ENCODE measurements at regions not wholly inside any gene's neighbourhood (a gene's known extent, or its start where the extent isn't known, plus 50 kb on each side); places are given as distances from the start of the nearest gene placed in this dataset.

DNA sequence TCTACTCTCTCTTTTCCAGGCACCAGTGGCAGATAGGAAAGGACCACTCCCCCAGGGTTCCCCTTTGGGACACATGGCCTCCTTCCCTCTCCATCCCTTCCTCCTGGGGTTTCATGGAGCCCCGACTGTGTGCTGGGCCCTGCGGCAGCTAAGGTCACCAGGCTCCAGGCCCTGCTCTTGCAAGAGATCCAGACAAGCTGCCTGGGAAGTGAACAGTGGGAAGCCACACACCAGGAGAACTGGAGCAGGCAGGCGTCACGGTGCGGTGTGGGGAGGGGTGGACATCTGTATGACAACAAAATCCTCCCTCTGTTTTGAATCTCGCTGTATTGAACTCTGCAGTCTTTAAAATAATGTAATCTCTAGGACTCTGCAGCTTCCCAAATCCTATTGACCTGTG lies 330.1 kb downstream of the UQCRFS1 start:
- DNase-seq (ENCODE audit: low read depth): no peak

DNA sequence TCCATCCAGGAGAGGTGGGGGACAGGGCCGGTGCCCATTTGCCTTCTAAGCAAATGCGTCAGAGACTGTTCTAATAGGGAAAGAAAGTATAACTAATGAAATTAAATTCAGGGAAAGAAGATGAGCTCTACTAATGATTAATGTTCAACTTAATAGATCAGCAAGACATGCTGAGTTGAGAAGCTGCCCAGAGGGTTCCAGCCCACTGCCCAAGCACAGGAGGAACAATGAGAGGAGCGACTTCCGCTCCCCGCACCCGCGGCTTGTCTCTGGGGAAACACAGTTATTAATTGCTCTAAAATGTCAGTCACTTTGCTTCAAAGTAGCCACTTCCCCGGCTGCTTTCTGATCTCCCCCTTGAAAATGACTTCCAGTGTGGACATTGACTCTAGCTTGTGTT lies 331.3 kb downstream of the UQCRFS1 start:
- DNase-seq (ENCODE audit: low read depth): no peak

DNA sequence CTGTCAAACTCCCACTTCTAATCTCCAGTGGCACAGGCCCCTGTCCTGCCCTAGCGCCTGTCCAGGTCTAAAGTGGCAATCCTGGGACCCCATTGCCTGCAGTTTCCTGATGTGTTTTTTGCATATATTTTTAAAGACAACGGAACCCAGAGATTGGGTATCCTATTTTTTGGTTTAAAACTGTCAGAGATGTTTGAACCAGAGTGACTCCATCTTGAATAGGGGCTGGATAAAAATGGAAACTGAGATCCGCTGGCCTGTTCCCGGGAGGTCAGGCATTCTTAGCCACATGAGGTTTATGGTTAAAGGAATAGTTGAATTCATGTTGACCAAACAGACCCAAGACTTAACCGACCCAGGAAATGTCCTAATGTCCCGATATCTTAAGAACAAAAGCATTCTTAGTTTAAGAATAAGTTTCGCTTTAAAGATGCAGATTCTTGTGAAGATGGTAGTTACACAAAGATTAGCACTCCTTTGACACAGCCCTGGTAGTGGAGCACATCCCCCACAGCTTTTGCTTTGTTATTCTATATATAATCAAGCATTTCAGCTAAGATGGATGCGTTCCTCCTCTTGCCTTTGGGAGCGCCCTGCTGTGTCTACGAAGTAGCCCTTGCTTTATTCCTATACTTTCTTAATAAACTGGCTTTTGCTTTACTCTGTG lies 332.1 kb downstream of the UQCRFS1 start:
- DNase-seq (ENCODE audit: low read depth): no peak

GRCh38 chr19:28878862-28879566 lies 333.9 kb downstream of the UQCRFS1 start:
- DNase-seq (ENCODE audit: low read depth): peak; percentile 2

DNA sequence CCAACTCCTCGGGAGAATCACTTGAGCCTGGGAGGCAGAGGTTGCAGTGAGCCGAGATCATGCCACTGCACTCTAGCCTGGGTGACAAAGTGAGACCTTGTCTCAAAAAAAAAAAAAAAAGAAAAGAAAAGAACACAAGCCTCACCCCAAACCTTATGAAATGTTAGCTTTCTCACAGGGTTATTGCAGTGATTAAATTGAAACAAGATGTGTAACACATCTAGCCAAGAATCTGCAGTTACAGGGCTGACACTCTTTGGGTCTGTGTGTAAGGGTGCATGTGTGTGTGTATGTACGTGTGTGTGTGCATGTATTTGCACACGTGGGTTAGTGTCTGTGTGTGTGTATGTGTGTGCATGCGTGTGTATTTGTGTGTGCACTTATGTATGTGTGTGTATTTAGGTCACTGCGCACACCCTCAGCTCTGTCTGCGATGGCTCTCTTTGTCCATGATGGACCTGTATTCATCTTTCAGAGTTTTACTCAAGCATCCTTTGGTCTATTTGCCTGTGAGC lies 336.3 kb downstream of the UQCRFS1 start:
- DNase-seq (ENCODE audit: low read depth): no peak

DNA sequence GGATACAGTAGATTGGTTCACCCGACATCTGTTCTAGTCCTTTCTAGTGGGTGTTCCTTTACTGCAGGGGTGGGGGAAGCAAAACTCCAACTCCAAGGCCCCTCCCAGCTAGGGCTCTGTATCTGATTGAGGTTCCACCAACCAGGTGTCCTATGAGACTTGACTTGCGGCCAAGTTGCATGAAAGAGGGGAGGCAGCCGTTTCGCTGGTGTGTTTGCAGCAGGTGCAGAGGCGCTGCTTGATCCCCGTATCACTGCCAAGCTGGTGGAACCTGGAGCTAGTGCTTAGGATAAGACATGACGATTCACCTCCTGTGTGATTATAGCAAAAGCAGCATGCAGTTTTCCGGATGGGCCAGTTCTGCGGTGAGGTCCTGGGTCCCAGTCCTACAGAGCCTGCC lies 338.2 kb downstream of the UQCRFS1 start:
- DNase-seq (ENCODE audit: low read depth): no peak

- DNase-seq (ENCODE audit: low read depth): no peak
Observed at GRCh38 chr19:28873301-28873700, 339.6 kb downstream of the UQCRFS1 start.

- DNase-seq (ENCODE audit: low read depth): no peak
Observed at GRCh38 chr19:28871099-28871725, 341.7 kb downstream of the UQCRFS1 start.

DNA sequence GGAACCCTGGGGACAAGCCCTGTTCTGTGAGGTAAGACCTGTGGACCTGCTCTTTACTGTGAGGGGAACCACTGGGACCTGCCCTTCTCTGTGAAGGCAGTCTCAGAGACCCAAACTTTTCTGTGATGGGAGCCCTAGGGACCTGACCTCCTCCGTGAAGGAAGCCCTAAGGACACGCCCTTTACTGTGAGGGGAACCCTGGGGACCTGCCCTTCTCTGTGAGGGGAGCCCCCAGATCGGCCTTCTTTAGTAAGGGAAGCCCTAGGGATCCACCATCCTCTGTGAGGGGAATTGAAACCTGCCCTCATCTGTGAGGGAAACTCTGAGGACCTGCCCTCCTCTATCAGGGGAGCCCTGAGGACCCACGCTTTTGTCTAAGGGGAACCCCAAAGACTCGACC lies 343.5 kb downstream of the UQCRFS1 start:
- DNase-seq (ENCODE audit: low read depth): no peak

DNA sequence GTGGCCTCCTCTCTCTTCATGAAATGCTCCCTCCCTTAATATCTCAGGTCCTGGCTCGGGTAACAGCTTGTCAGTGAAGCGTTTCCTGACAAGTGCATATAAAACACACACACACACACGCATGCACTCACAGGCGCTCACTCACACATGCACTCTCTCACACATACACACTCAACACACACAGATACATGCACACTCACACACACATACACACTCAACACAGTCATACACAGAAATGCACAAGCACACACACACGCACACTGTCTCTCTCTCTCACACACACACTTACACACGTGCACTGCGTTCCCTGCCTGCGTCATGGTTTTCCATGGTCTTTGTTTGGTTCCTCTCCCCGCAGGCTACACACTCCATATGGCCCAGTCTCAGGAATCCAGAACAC lies 344.1 kb downstream of the UQCRFS1 start:
- no peak for DNase-seq (ENCODE audit: low read depth)

DNA sequence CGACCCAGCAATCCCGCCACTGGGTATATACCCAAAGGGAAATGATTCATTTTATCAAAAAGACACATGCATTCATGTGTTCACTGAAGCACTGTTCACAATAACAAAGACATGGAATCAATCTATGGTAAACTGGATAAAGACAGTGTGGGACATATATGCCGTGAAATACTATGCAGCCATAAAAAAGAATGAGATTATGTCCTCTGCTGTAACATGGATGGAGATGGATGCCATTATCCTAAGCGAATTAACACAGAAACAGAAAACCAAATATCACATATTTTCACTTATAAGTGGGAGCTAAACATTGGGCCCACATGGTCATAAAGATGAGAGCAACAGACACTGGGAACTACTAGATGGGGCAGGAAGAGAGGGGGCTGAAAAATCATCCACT lies 345.0 kb downstream of the UQCRFS1 start:
- no peak for DNase-seq (ENCODE audit: low read depth)

DNA sequence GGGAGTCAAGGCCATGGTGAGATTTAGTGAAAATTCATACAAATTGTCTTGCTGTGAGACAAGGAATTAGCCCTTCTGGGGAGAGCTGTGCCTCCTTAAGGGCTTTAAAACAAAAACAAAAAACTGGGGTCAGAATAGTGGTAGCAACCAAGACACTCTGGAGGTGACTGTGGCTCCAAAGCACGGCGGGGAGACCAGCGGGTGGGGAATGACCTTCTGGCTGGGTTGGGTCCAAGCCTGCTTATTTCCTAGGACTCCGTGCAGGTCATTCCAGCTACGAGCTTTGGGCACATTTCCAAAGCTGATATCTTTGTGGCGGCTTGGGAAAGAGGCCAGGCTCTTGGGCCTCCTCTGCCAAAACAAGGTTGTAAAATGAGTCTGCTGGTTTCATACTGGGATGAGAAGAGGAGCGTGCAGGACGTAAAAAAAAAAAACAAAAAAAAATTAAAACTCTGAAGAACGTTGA lies 348.3 kb downstream of the UQCRFS1 start:
- DNase-seq (ENCODE audit: low read depth): no peak

DNA sequence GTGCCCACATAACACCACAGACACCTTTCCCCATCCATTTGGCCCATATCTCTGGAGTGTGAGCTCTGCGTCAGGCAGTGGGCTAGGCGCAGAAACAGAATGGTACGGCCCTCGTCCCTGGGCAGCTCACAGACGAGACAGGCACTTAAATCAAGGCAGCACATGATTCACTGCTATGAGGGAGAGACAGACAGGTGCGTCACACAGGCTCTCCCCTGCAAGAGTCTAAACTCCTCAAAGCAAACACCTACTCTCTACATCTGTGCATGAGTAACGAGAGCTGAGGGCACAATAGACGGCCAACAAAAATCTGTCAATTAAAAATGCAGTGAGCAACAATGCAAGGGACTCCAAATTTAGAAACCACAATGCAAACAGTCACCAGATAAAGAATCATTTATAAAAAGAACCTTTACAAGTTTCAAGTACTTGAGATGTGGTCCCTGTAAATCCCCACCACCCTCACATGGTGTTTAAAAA lies 348.9 kb downstream of the UQCRFS1 start:
- DNase-seq (ENCODE audit: low read depth): no peak

DNA sequence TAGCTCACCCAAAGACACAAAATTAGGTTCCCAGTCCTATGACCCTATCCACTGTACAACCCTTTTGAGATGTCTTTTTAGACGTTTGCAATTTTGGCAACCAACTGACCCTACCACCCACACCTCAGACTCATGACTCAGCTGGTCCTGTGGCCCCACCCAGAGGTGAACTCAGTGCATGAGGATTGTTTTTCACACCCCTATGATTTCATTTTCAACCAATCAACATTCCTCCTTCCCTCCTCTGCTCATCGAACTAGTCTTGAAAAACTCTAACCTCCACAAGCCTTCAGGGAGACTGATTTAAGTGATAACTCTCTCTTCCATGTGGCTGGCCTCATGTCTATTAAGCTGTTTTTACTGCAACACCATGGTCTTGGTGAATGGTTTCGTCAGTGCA lies 350.7 kb downstream of the UQCRFS1 start:
- no peak for DNase-seq (ENCODE audit: low read depth)

DNA sequence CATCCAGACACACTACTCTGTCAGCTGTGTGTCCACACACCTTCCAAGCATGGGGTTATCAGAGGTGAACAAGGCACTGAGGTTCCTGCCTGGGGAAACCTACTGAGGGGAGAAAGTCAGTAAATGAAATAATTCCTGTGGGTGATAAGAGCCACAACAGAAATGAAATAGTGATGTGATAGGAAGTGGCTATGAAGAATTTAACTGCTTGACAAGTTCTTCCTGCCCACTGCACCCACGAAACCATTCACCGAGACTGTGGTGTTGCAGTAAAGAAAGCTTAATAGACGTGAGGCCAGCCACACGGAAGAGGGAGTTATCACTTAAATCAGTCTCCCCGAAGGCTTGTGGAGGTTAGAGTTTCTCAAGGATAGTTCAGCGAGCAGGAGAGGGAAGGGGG lies 353.1 kb downstream of the UQCRFS1 start:
- no peak for DNase-seq (ENCODE audit: low read depth)

DNA sequence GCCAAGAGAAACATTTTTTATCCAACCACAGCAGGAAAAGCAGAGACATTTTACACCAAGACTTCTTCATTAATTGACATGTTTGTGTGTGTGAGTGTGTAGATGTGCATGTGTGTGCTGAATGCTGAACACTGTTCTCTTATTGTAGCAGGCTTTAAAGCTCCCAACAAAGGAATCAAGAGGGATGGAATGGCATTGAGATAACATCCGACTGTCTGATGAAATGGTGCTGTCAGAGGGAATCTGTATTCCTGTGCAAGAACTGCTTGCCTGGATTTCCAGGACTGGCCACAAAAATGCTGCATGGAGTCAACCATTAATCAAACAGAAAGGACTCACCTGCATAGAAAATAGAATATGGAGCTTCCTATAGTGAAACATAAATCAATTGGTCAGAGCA lies 354.0 kb downstream of the UQCRFS1 start:
- DNase-seq (ENCODE audit: low read depth): no peak

DNA sequence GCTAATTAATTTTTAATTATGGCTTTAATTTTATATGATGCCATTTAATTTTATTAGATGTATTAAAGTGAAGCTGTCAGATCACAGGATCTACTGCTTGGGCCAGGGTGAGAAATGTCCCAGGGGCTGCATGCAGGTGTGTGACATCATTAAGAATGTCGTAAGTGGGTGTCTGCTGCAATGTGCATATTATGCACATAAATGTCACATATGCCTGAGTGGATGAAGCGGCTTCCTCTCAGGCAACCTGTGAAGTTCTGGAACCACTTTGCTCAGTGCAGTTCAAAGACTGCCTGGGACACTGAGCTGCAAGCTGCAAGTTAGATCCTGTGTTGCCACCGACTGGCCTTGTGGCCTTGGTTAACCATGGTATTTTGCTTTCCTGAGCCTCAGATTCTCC lies 355.0 kb downstream of the UQCRFS1 start:
- DNase-seq (ENCODE audit: low read depth): no peak

GRCh38 chr19:28855216-28855615 lies 357.7 kb downstream of the UQCRFS1 start:
- no peak for DNase-seq (ENCODE audit: low read depth)

GRCh38 chr19:28847468-28847867 lies 365.5 kb downstream of the UQCRFS1 start:
- no peak for DNase-seq (ENCODE audit: low read depth)

- no peak for DNase-seq (ENCODE audit: low read depth)
Observed at GRCh38 chr19:28846094-28846812, 366.7 kb downstream of the UQCRFS1 start.

- no peak for DNase-seq (ENCODE audit: low read depth)
Observed at GRCh38 chr19:28843761-28844492, 369.0 kb downstream of the UQCRFS1 start.

- DNase-seq (ENCODE audit: low read depth): no peak
Observed at GRCh38 chr19:28841531-28841930, 371.4 kb downstream of the UQCRFS1 start.
